AG04449 (cell line): ENCODE measurements at regions not wholly inside any gene's neighbourhood (a gene's known extent, or its start where the extent isn't known, plus 50 kb on each side); places are given as distances from the start of the nearest gene placed in this dataset.
"Not testable (repeated sequence)": the region's sequence is repeated elsewhere in the genome, so short reads cannot be mapped to it uniquely, and the experiment has no call there.

Experiments used
- CTCF ChIA-PET: fragments of 350-600 bp; formaldehyde crosslinking; extraction: SDS; loops from one replicate; lab custom pipeline; 2021; ENCODE audit warnings: antibody characterized with exemption; lab: Yijun Ruan, JAX
- POLR2A ChIA-PET: fragments of 400-600, 350-600 bp; formaldehyde crosslinking; extraction: SDS; loops from one replicate; lab custom pipeline; 2020; ENCODE audit warnings: antibody characterized with exemption, inconsistent platforms; lab: Yijun Ruan, JAX
- DNase-seq: peaks from one replicate; pipeline ENCODE4 v3.0.0-alpha.2; 2010; ENCODE audit warnings: low read depth, low spot score
- H3K4me3 ChIP-seq: 2 replicates; pipeline ENCODE4 v1.5.1; 2011; ENCODE audit warnings: low read depth, mild to moderate bottlenecking, control low read depth, low read length
- TF ChIP-seq, protein P1 (sequence below): IDR thresholded peaks from one replicate; pipeline ENCODE4 v1.5.1; 2011; ENCODE audit warnings: mild to moderate bottlenecking, moderate library complexity, low read length, control low read depth, inconsistent platforms; ENCODE audit not compliant: insufficient read depth; ENCODE audit errors: missing control alignments

DNA sequence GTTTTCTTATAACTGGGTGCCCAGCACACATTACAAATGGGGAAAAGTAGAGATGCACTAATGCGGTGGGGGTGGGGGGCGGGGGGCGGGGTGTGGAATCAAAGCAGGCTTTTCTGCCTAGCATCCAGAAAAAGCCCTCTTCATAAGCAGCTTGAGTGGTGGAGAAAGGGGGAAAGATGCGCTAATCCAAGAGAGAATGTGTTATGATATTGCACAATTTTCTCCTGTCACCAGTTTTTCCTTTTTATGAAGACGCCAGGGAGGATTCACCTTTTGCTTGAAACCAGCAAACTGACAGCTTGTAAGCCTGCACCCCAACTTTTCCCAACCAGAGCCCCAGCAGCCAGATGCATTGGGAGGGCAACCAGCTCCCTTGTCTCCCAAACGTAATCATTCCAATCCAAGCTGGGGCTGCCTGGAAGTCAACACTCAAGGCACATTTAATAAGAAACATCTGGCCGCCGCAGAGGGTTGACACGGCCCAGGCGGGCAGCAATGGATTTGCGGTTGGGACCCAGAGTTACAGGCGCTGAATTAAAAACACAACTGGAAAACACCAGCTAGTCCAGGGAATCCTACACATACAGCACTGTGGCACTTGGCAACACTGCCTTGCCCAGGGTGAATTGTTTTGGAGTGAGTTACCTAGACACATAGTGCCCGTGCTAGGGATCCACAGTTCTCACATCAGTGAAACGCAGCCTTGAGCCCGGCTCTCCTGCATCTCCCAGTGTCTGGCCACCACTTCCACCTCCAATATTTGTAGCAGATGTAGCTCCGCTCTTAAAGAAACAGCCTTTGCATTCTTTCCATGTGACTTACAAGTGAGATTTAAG, 218.5 kb upstream of the PRICKLE2 start:
- peak overlapping the region; percentile 49 for H3K4me3 ChIP-seq
- DNase-seq: no peak
- TF ChIP-seq, protein P1, sequence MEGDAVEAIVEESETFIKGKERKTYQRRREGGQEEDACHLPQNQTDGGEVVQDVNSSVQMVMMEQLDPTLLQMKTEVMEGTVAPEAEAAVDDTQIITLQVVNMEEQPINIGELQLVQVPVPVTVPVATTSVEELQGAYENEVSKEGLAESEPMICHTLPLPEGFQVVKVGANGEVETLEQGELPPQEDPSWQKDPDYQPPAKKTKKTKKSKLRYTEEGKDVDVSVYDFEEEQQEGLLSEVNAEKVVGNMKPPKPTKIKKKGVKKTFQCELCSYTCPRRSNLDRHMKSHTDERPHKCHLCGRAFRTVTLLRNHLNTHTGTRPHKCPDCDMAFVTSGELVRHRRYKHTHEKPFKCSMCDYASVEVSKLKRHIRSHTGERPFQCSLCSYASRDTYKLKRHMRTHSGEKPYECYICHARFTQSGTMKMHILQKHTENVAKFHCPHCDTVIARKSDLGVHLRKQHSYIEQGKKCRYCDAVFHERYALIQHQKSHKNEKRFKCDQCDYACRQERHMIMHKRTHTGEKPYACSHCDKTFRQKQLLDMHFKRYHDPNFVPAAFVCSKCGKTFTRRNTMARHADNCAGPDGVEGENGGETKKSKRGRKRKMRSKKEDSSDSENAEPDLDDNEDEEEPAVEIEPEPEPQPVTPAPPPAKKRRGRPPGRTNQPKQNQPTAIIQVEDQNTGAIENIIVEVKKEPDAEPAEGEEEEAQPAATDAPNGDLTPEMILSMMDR: no peak
- CTCF ChIA-PET: interaction anchor here (0.9 to 2.1 kb wide), 5 partner anchors 9 to 421 kb away, joined by 3 to 9 read pairs (median 4); partner anchors contain the start of gene PSMD6
- POLR2A ChIA-PET: interaction anchor here (0.6 to 1.0 kb wide), 4 partner anchors 11 to 257 kb away, joined by 3 to 4 read pairs (median 4); no protein-coding TSS in a partner anchor

DNA sequence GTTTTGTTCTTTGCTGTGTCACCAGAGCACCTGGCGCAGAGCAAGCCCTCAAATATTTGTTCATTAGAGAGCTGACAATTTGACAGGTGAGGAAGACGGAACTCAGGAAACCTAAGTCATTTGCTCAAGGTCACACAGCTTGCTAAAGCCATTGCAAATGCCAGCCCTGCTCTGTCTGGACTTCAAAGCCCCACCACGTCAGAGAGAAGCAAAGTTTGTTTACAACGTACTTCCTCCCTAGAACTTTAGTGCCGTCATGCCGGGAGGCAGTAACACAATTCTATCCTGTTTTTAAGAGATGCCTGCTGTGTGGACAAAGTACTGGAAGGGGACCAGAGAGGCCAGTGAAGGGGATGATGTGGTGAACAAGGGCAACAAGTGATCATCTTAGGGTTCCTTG, 216.6 kb upstream of the PRICKLE2 start:
- H3K4me3 ChIP-seq: no peak overlapping the region
- ChIA-PET CTCF (no interaction called here), POLR2A (no interaction called here)
- TF ChIP-seq, protein P1: no peak
- no peak for DNase-seq

DNA sequence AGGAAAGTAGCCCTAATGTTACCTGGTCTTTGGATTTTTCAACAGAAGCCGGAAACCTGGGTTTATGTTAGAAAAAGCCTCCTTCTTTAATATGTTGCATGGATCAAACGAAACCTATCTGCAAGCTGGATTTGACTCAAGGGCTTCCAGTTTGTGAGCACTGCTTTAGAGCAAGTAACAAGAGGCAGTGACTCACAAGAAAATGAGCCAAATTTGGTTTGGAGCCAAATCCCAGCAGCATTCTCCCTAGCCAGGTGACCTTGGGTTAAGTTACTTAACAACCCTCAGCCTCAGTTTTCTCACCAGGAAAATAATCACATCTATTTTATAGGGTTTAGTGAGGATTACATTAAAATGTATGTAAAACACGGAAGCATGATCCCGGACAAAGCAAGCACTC, 215.2 kb upstream of the PRICKLE2 start:
- DNase-seq: no peak
- no peak overlapping the region for H3K4me3 ChIP-seq
- TF ChIP-seq, protein P1: no peak
- ChIA-PET POLR2A (no interaction called here), CTCF (interaction anchor here (1.0 to 1.4 kb wide), 3 partner anchors 22 to 417 kb away, joined by 3 read pairs; partner anchors contain the start of gene PSMD6)

DNA sequence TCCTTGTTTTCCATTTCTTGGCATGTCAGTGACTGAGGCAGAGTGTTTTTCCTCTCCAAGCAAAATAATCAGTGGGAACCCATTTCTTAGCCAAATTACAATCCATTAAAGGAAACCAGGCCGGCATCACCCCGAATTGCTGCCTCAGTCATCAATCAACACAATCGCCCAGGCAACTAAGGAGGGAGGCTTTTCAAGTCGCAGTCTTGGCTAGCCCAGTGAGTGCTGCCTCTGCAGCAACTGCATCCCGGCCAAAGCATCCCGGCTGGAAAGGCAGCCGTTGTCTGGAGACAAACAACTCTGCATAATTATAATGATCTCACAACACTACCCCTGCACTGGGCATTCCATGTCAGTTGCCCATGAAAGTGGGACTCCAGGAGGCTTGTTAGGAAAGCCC, 213.5 kb upstream of the PRICKLE2 start:
- ChIA-PET CTCF (interaction anchor here (0.9 to 1.5 kb wide), 4 partner anchors 21 to 409 kb away, joined by 3 to 4 read pairs (median 3); no protein-coding TSS in a partner anchor), POLR2A (no interaction called here)
- no peak for DNase-seq
- TF ChIP-seq, protein P1: no peak
- no peak overlapping the region for H3K4me3 ChIP-seq

DNA sequence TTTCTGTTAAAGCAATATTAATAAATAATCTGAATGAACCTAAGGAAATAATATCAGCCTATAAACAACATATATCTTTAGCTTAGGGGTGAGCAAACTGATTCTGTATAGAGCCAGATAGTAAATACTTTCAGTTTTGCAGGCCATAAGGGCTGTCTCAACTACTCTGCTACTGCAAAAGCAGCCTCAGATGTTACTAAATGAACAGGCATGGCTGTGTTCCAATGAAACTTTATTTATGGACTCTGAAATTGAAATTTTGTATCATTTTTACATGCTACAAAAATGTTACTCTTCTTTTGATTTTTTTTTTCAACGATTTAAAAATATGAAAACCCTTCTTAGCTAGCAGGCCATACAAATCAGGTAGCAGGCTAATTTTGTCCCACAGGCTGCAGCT, 212.8 kb upstream of the PRICKLE2 start:
- no peak for DNase-seq
- CTCF ChIA-PET: interaction anchor here (1.3 to 1.5 kb wide), 2 partner anchors 20 to 26 kb away, joined by 3 to 4 read pairs; no protein-coding TSS in a partner anchor
- TF ChIP-seq, protein P1: no peak
- H3K4me3 ChIP-seq: no peak overlapping the region
- POLR2A ChIA-PET: no interaction called here

DNA sequence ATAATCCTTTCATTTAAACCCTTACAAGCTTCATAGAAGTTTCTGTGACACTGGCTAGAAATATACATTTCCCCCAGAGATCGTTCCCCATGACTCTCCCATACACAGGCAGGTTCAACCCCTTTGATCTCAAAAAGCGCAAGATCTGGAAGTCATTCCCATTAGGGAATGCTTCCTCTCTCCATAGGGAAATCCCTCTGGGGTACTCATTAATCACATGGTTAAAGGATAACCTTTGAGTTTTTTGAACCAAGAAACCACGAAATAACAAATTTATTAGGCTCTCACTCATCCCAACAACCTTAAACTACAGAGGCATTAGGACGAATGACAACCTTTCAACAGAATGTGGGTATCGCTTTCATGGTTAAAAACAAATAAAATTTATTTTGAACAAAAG, 211.9 kb upstream of the PRICKLE2 start:
- DNase-seq: no peak
- no peak overlapping the region for H3K4me3 ChIP-seq
- ChIA-PET POLR2A (no interaction called here), CTCF (no interaction called here)
- TF ChIP-seq, protein P1: no peak

DNA sequence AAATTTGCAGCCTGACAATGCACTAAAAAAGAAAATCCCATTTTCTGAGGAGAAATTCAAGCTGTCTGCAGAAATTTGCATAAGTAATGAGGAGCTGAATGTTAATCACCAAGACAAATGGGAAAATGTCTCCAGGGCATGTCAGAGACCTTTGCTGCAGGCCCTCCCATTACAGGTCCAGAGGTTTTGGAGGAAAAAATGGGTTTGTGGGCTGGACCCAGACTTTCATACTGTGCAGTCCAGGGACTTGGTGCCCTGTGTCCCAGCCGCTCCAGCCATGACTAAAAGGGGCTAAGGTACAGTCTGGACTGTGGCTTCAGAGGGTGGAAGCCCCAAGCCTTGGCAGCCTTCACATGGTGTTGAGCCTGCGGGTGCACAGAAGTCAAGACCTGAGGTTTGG, 209.8 kb upstream of the PRICKLE2 start:
- DNase-seq, POLR2A ChIA-PET: not testable (repeated sequence)
- CTCF ChIA-PET: interaction anchor here (1.3 kb wide), 1 partner anchor 9 kb away, joined by 3 read pairs; no protein-coding TSS in a partner anchor

More for the DNA sequence above, 209.8 kb upstream of the PRICKLE2 start:
- not testable (repeated sequence) for H3K4me3 ChIP-seq
